HCT116 (cell line): ENCODE measurements at regions not wholly inside any gene's neighbourhood (a gene's known extent, or its start where the extent isn't known, plus 50 kb on each side); places are given as distances from the start of the nearest gene placed in this dataset.
A peak's percentile ranks its signal among the peaks of the same experiment; 100 is the strongest.

Experiments
- ATAC-seq: fragments of 200-7000 bp; cut with Tn5 transposase; 2 replicates; pipeline ENCODE4 v1.9.1; 2020; ENCODE audit warnings: mild to moderate bottlenecking, moderate library complexity
- BruUV-seq: library from RNA; stranded (reverse); fragments of 400-500 nt; replicated peaks from 2 replicates; lab custom pipeline; 2021; lab: Mats Ljungman, UMichigan
- CTCF ChIA-PET: fragments of 300-600 bp; sonication (Branson Sonifier 250); formaldehyde crosslinking; loops from one replicate; lab custom pipeline; 2021; ENCODE audit warnings: antibody characterized with exemption; lab: Charles Lee
- POLR2A ChIA-PET: fragments of 300-600, 350-600 bp; sonication (Branson Sonifier 250); formaldehyde crosslinking; loops from one replicate; lab custom pipeline; 2021; ENCODE audit warnings: antibody characterized with exemption; lab: Charles Lee
- RAD21 ChIA-PET, 2 experiments: fragments of 300-600 bp; sonication (Branson Sonifier 250); formaldehyde crosslinking; loops; one replicate each; lab custom pipeline; 2023; ENCODE audit warnings: low total read pairs in 2 of 2; ENCODE audit not compliant: uncharacterized antibody in 2 of 2, unreplicated experiment in 2 of 2, low non-redundant PET in 1 of 2; lab: Charles Lee
- DNase-seq: peaks from one replicate; pipeline ENCODE4 v3.0.0-alpha.2; 2010; ENCODE audit warnings: low read depth, low spot score
- H2AFZ ChIP-seq: fragments of 200-600 bp; shearing (Covaris generic), sonication (generic); 2 replicates; pipeline ENCODE4 v1.6.1; 2017; ENCODE audit warnings: low read depth, mixed run types, mixed read lengths, antibody characterized with exemption, low read length; ENCODE audit not compliant: poor library complexity, severe bottlenecking
- H3K27ac ChIP-seq: 2 replicates; pipeline ENCODE4 v1.5.1; 2012; ENCODE audit warnings: low read depth, low read length
- H3K27me3 ChIP-seq: fragments of 200-600 bp; sonication (generic); 2 replicates; pipeline ENCODE4 v1.6.1; 2016; ENCODE audit warnings: mixed run types, low read length, mixed read lengths; ENCODE audit not compliant: insufficient read depth
- H3K36me3 ChIP-seq, 2 experiments: fragments of 200-500 bp in 1 of 2; fragments of 200-600 bp in 1 of 2; sonication (Bioruptor generic) in 1 of 2; sonication (generic) in 1 of 2; 2 replicates each; pipeline versions ENCODE4 v1.5.1 to v1.6.1; 2014 to 2016; ENCODE audit warnings: low read length in 2 of 2, inconsistent platforms in 1 of 2, mixed read lengths in 1 of 2, mixed run types in 1 of 2; ENCODE audit not compliant: insufficient read depth in 2 of 2, control insufficient read depth in 1 of 2
- H3K4me1 ChIP-seq, 2 experiments: fragments of 200-600 bp in 1 of 2; sonication (generic) in 1 of 2; 2 replicates each; pipeline versions ENCODE4 v1.5.1 to v1.6.1; 2012 to 2017; ENCODE audit warnings: low read length in 2 of 2, inconsistent platforms in 1 of 2, mild to moderate bottlenecking in 1 of 2, mixed read lengths in 1 of 2, mixed run types in 1 of 2, moderate library complexity in 1 of 2; ENCODE audit not compliant: insufficient read depth in 2 of 2, control insufficient read depth in 1 of 2
- H3K4me2 ChIP-seq: fragments of 200-600 bp; sonication (generic); 2 replicates; pipeline ENCODE4 v1.6.1; 2017; ENCODE audit warnings: mixed run types, low read length, mixed read lengths
- H3K4me3 ChIP-seq, 2 experiments: fragments of 200-600 bp in 1 of 2; sonication (generic) in 1 of 2; replicated peaks in 1 of 2; 2 replicates each; pipeline ENCODE4 v1.5.1; 2011 to 2016; ENCODE audit warnings: low read length in 2 of 2, control low read depth in 1 of 2, low read depth in 1 of 2, mild to moderate bottlenecking in 1 of 2, mixed read lengths in 1 of 2, mixed run types in 1 of 2
- H3K79me2 ChIP-seq: fragments of 200-600 bp; sonication (generic); 2 replicates; pipeline ENCODE4 v1.6.1; 2017; ENCODE audit warnings: mild to moderate bottlenecking, mixed run types, low read length, moderate library complexity, mixed read lengths; ENCODE audit not compliant: insufficient read depth
- H3K9ac ChIP-seq: fragments of 200-600 bp; sonication (generic); 2 replicates; pipeline ENCODE4 v1.6.1; 2016; ENCODE audit warnings: low read length, mixed read lengths
- H3K9me2 ChIP-seq: fragments of 200-600 bp; sonication (generic), shearing (Covaris generic); 2 replicates; pipeline ENCODE4 v1.6.1; 2017; ENCODE audit warnings: mixed run types, mild to moderate bottlenecking, moderate library complexity; ENCODE audit not compliant: insufficient read depth
- H3K9me3 ChIP-seq, 2 experiments: fragments of 200-500 bp in 1 of 2; fragments of 200-600 bp in 1 of 2; sonication (Bioruptor generic) in 1 of 2; sonication (generic) in 1 of 2; 2 replicates each; pipeline ENCODE4 v1.6.1; 2014 to 2017; ENCODE audit warnings: low read length in 2 of 2, mixed read lengths in 2 of 2, inconsistent platforms in 1 of 2, low read depth in 1 of 2, mild to moderate bottlenecking in 1 of 2, mixed run types in 1 of 2, moderate library complexity in 1 of 2; ENCODE audit not compliant: control insufficient read depth in 1 of 2, insufficient read depth in 1 of 2
- H4K20me1 ChIP-seq: fragments of 200-600 bp; sonication (generic), shearing (Covaris generic); 2 replicates; pipeline ENCODE4 v1.6.1; 2017; ENCODE audit warnings: mixed run types, mild to moderate bottlenecking, moderate library complexity; ENCODE audit not compliant: insufficient read depth
- CBX3 ChIP-seq: IDR thresholded peaks from 2 replicates; pipeline ENCODE4 v1.6.1; 2012; ENCODE audit warnings: low read depth
- ELF1 ChIP-seq: IDR thresholded peaks from 2 replicates; pipeline ENCODE4 v1.6.1; 2012; ENCODE audit warnings: low read depth, borderline replicate concordance
- EZH2phosphoT487 ChIP-seq: fragments of 200-600 bp; IDR thresholded peaks from 2 replicates; pipeline ENCODE4 v1.6.1; 2018; ENCODE audit warnings: antibody characterized with exemption, borderline replicate concordance
- JUND ChIP-seq: IDR thresholded peaks from 2 replicates; pipeline ENCODE4 v1.6.1; 2012
- SIN3A ChIP-seq: IDR thresholded peaks from 2 replicates; pipeline ENCODE4 v1.6.1; 2012; ENCODE audit warnings: low read depth
- TCF7L2 ChIP-seq: IDR thresholded peaks from 2 replicates; pipeline ENCODE4 v1.7.0; 2011; ENCODE audit warnings: borderline replicate concordance, inconsistent platforms; ENCODE audit not compliant: insufficient read depth, insufficient read length; ENCODE audit errors: extremely low read depth
- ZNF274 ChIP-seq: fragments of 200-500 bp; sonication (Bioruptor generic); IDR thresholded peaks from 2 replicates; pipeline ENCODE4 v1.6.1; 2014; ENCODE audit warnings: mild to moderate bottlenecking, low read depth, low read length, inconsistent platforms
- intact Hi-C: fragments of 100-400 bp; cut with micrococcal nuclease; formaldehyde crosslinking; loops from 2 replicates; pipeline ENCODE4 v1.10.0; 2022
- TF ChIP-seq, protein P1 (sequence below), 3 experiments: fragments of 200-600 bp in 1 of 3; sonication (generic) in 1 of 3; IDR thresholded peaks in 2 of 3; conservative IDR thresholded peaks in 1 of 3; 2 replicates each; pipeline ENCODE4 v1.5.1; 2012 to 2017; ENCODE audit warnings: low read depth in 2 of 3, low read length in 2 of 3, antibody characterized with exemption in 1 of 3, borderline replicate concordance in 1 of 3, control low read depth in 1 of 3, mild to moderate bottlenecking in 1 of 3, mixed read lengths in 1 of 3, mixed run types in 1 of 3, moderate library complexity in 1 of 3; ENCODE audit not compliant: insufficient read depth in 1 of 3
- TF ChIP-seq, protein P2 (sequence below): IDR thresholded peaks from 2 replicates; pipeline ENCODE4 v1.6.1; 2012
- TF ChIP-seq, protein P3 (sequence below): IDR thresholded peaks from 2 replicates; pipeline ENCODE4 v1.6.1; 2012
- TF ChIP-seq, protein P4 (sequence below): IDR thresholded peaks from 2 replicates; pipeline ENCODE4 v1.6.1; 2011; ENCODE audit warnings: mild to moderate bottlenecking, low read length, moderate library complexity; ENCODE audit not compliant: insufficient replicate concordance; ENCODE audit errors: extremely low read depth

DNA sequence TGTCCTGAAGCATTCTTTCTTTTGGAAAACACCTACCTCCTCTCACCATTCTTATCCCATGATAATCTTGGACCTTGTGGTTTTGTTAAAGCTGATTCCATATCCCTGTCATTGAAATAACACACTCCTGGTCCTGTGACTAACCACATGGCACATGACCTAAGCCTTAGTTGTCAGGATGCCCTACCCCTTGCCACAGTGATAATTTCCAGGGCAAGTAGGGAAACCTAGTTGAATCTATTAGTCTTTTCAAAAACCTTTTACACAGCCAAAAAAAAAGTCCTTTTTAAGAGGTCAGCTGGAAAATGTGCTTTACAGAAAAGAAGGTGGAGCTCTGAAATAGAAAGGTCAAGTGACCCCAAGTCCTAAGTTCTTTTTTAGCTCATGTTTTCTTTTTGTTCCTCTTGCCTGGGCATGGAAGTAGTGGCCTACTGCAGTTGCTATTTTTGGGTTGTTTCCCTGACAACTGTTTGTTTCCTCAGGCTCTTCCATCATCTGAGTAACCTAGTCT lies 608.4 kb downstream of the LRFN5 start:
- H4K20me1 ChIP-seq, result no peaks in the 10 kb centered on the region
- H3K27me3 ChIP-seq, result no peaks in the 10 kb centered on the region
- ATAC-seq (peak; percentile 63), DNase-seq (no peak)
- CTCF ChIA-PET, result no interaction called here
- POLR2A ChIA-PET, result no interaction called here
- H3K27ac ChIP-seq, result no peak overlapping the region
- H2AFZ ChIP-seq, result no peak overlapping the region
- TF ChIP-seq TCF7L2, result no peak
- TF ChIP-seq SIN3A, result no peak
- TF ChIP-seq ZNF274, result no peak
- TF ChIP-seq CBX3, result no peak
- no peak for TF ChIP-seq ELF1
- TF ChIP-seq EZH2phosphoT487, result no peak
- TF ChIP-seq, protein P1, sequence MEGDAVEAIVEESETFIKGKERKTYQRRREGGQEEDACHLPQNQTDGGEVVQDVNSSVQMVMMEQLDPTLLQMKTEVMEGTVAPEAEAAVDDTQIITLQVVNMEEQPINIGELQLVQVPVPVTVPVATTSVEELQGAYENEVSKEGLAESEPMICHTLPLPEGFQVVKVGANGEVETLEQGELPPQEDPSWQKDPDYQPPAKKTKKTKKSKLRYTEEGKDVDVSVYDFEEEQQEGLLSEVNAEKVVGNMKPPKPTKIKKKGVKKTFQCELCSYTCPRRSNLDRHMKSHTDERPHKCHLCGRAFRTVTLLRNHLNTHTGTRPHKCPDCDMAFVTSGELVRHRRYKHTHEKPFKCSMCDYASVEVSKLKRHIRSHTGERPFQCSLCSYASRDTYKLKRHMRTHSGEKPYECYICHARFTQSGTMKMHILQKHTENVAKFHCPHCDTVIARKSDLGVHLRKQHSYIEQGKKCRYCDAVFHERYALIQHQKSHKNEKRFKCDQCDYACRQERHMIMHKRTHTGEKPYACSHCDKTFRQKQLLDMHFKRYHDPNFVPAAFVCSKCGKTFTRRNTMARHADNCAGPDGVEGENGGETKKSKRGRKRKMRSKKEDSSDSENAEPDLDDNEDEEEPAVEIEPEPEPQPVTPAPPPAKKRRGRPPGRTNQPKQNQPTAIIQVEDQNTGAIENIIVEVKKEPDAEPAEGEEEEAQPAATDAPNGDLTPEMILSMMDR (IDR thresholded peaks at IDR 0.05 in 2 of 3, conservative IDR thresholded peaks at IDR 0.05 in 1 of 3; ENCODE audit: borderline replicate concordance in 1 of 3, insufficient read depth in 1 of 3, low read depth in 2 of 3, low read length in 2 of 3), result no peak
- no peak for TF ChIP-seq JUND
- TF ChIP-seq, protein P2, sequence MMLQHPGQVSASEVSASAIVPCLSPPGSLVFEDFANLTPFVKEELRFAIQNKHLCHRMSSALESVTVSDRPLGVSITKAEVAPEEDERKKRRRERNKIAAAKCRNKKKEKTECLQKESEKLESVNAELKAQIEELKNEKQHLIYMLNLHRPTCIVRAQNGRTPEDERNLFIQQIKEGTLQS, result no peak
- TF ChIP-seq, protein P3, sequence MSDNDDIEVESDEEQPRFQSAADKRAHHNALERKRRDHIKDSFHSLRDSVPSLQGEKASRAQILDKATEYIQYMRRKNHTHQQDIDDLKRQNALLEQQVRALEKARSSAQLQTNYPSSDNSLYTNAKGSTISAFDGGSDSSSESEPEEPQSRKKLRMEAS, result no peak
- TF ChIP-seq, protein P4, sequence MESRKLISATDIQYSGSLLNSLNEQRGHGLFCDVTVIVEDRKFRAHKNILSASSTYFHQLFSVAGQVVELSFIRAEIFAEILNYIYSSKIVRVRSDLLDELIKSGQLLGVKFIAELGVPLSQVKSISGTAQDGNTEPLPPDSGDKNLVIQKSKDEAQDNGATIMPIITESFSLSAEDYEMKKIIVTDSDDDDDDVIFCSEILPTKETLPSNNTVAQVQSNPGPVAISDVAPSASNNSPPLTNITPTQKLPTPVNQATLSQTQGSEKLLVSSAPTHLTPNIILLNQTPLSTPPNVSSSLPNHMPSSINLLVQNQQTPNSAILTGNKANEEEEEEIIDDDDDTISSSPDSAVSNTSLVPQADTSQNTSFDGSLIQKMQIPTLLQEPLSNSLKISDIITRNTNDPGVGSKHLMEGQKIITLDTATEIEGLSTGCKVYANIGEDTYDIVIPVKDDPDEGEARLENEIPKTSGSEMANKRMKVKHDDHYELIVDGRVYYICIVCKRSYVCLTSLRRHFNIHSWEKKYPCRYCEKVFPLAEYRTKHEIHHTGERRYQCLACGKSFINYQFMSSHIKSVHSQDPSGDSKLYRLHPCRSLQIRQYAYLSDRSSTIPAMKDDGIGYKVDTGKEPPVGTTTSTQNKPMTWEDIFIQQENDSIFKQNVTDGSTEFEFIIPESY, result no peak
- RAD21 ChIA-PET, result no interaction called here
- H3K9me2 ChIP-seq, result no peaks in the 10 kb centered on the region
- no peaks in the 10 kb centered on the region for H3K36me3 ChIP-seq
- H3K4me2 ChIP-seq, result peak overlapping the region; percentile 24
- peaks cover 0 to 9% of the 10 kb centered on the region in 2 experiments; a peak in 2 of 4 replicates for H3K4me1 ChIP-seq
- BruUV-seq, result no TSS peak
- no peaks in the 10 kb centered on the region for H3K79me2 ChIP-seq
- no peak overlapping the region for H3K9ac ChIP-seq
- H3K9me3 ChIP-seq, result no peaks in the 10 kb centered on the region
- intact Hi-C loops, result no loop called here
- no peak overlapping the region for H3K4me3 ChIP-seq
